Daoy (cell line): ENCODE measurements at regions not wholly inside any gene's neighbourhood (a gene's known extent, or its start where the extent isn't known, plus 50 kb on each side); places are given as distances from the start of the nearest gene placed in this dataset.
"Not testable (repeated sequence)": the region's sequence is repeated elsewhere in the genome, so short reads cannot be mapped to it uniquely, and the experiment has no call there.

ENCODE experiments used
- DNase-seq: peaks from one replicate; pipeline ENCODE4 v3.0.0-alpha.2; 2015; ENCODE audit warnings: low read depth

GRCh38 chr11:69904974-69905535, 85.8 kb upstream of the FGF3 start:
- no peak for DNase-seq

DNA sequence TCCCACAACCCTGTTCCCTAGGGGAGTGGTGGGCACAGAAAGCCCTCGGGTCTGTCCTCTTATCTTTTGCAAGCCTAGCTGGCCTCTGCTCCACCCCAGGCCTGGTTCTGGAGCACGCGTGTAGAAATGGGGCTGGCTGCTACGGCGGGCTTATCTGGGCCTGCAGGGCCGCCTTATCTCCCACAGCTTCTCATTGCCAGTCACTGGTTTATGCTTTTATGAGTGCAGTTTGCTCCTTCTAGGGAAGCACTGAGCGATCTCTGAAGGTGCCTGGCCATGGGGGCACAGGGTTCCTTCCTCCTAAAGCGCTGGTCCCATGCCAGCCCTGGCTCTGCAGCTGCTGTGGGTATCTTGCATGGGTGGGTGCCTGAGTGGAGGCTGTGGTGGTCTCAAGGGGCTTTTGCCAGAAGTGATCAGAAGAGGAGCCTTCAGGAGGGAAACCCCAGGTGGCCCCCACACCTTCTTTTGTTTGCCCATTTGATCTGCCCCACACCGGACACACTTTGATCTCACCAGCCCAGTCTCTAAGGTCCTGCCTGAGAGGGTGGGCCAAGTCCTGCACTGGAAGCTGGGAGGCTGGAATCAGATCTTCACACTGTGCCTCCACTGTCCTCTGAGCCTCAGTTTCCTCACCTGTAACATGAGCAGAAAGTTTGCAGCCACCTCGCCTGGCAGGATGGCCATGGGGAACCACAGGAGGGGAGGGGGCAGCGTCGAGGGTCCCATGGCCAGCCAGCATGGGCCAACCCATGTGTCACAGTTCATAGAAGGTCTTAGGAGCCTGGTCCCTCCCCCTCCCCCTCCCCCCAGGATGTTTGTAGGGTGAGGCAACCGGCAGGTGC, 86.6 kb upstream of the FGF3 start:
- no peak for DNase-seq

- no peak for DNase-seq
Measured at GRCh38 chr11:69906453-69906907, 87.3 kb upstream of the FGF3 start.

GRCh38 chr11:69907611-69908010, 88.4 kb upstream of the FGF3 start:
- DNase-seq: no peak

DNA sequence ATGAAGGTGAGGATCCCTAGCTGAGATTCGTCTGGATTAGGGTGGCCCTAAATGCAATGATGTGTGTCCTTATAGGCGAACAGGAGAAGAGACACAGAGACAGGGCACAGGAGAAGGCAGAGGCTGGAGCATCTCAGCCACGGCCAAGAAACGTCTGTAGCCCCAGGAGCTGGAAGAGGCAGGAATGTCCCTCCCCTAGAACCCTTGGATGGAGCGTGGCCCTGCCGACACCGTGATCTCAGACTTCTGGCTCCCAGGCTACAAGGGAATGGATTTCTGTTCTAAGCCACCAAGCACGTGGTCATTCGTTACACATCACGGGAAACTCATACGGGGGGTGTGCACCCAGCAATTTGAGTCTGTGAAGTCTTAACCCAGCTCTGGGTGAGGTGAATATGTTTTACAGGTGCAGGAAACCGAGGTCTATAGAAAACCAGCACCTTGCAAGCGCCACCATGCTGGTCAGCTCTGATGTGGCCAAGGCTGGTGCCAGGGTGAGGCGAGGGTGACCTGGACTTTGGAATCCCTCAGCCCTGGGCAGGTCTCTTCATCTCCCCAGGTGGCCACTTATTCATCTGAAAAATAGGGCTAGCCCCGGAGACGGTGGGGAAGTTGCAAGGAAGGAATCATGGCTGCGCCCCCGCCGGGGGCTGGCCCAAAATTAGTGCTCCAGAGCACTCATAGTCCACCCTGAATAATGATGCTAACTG, 89.5 kb upstream of the FGF3 start:
- no peak for DNase-seq

DNA sequence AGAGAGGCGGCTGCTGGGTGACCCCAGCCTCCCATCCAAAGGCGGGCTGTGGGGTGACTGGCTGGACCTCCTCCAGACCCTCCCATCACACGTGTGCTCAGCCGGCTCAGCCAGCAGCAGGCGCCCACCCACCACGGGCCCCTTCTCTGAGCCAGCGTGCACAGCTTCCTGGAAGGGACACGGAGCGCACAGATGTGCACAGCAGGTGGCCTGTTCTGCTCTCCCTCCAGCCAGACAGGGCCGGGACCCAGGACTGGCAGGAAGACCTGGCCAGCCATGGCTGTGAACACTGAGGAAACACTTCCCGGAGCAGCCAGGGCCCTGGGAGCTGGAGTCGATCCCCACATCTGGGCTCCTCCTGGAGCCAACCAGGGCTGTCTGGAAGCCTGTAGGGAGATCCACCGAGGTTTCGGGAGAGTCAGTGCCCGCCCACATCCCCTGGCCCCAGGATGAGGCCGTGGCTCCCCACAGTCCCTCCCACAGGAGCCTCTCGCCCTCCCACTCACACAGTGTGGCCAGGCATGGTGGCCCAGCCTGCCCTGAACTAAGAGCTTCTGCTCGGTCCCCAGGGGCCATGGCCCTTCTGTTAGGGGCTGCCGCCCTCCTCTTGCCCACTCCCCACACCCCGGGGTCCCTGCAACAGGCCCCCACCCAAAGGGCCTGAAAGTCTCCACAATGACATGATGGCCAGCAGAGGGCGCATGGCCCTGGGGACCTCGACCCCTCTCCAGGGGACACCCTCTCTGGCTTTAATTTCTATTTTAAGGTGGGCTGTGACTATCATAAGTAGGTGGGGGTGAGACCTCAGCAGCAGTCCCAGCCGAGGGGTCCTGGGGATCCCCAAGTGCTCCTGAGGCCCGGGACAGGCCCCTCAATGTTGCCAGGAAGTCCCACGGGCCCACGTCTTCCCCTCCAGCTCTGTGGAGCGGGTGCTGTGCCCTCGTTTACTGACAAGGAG, 90.6 kb upstream of the FGF3 start:
- no peak for DNase-seq

DNA sequence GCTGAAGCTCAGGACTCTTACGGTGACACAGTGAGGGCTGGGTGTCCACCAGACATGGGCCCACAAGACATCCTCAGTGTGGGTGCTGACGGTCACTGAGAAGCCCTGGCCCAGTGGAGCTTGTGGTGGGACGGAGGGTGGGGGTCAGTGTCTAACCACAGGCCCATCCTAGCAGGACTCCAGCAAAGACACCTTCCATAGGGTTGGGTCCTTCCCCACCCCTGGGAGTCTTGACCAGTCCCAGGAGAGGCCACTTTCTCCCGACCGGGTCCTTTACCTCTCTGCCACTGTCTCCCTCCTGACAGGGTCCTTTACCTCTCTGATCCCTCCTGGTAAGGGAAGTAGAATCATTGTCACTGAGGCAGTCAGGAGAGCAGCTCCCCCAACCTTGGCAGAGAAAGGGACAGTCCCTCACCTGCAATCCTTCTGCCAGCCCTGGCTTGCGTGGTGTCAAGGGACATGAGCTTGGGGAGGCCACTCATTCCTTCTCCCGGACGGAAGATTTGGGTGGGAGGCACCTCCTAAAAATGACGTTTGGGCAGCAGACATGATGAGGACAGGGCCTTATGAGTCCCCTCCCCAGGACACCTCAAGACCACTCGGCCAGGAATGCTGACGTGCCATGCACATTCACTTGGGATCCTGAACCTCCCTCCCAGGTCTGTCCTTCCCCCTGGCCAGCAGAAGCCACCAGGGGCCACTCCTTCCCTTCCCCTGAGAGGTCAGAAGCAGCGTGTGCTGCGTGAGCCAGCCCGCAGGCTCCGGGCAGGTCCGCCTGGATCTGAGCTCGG, 91.5 kb upstream of the FGF3 start:
- no peak for DNase-seq

DNA sequence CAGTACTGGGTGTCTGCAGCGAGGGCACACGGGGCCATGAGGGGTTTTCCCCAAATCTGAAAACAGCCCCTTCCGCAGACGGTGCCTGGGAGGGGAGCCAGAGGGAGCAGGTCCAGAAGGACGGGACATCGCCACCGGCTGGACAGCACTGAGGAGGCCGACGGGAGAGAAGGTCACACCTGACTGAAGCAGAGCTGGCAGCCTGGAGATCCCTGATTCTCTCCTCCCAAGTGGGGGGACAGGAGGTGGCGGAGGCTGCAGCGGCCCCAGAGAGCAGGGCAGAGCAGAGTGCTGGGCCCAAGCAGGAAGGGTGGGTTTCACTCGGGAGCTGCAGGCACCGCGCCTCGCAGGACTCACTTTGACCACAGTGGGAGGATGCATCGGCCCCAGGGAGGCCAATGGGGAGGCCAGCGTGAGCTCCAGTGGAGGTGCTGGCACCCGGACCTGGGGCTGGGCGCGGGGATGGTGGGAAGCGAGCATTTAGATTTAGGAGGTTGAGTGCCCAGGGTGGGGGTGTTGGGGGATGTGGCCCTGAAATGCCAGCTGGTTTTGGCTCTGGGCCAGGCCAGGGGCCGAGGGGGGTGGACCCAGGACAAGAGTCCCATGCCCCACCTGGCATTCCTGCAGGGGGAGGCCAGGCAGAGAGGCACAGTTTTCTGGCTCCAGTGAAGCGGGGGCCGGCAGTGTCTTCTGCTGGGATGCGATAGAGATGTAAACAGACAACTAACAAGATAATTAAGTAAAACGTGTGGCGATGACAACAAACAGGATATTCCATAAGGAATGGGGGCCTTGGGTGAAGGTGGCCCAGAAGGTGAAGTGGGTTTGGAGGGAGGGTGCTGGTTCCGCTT, 92.3 kb upstream of the FGF3 start:
- DNase-seq: no peak

DNA sequence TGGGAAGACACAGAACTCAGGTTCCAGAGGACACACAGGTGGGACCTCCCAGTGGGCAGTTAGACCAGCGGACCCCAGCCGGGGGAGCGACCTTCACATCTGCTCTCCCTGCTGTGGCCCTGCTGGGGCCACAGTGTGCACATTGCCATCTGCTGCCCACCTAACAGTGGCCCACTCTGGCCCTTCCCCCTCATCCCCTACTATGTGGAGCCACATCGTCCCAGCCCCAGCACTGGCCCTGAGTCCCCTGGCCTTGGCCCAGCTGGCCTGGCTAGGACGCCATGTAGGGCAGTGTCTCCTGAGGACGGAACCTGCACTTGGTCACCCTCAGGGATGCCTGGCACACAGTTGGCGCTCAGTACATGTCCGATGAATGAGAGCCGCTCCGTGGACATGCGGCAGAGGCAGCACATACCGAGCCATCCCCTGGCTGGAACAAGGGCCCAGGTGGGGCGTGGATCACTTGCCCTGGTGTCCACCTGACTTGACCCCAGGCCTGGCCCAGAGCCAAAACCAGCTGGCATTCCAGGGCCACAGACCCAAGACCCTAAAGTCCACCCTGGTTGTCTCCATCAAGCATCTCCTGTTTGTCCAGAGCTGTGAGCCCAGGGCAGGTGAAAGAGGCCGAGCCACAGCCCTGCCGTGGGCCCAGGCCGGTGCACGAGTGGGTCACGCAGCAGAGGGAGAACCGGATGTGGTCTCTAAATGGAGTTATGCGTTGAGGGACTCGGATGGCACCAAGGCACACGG, 93.1 kb upstream of the FGF3 start:
- DNase-seq: no peak

DNA sequence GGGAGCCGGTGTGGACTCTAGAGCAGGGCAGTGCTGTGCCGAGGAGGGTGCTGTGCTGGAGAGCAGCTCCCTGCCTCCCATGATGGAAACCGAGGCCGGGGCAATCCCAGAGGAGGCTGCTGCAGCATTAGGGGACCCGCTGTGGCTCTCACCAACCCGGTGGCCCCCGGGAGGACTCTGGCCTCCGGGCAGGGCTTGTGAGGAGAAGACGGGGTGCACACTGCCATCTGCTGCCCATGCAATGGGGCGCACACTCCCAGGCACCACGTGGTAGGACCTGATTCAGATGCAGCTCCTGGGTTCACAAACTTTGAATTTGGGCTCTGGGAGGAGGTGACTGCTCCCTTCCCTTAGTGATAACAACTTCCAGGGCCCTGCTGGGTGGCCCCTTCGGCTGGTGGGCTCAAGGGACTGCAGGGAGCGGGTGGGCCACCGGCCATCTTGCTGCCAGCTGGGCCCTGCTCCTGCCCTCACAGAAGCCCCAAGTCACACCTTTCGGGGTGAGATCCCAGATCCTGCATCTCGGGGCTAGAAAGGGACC, 93.8 kb upstream of the FGF3 start:
- DNase-seq: peak; percentile 49

- DNase-seq: no peak
Measured at GRCh38 chr11:69913591-69914285, 94.5 kb upstream of the FGF3 start.

DNA sequence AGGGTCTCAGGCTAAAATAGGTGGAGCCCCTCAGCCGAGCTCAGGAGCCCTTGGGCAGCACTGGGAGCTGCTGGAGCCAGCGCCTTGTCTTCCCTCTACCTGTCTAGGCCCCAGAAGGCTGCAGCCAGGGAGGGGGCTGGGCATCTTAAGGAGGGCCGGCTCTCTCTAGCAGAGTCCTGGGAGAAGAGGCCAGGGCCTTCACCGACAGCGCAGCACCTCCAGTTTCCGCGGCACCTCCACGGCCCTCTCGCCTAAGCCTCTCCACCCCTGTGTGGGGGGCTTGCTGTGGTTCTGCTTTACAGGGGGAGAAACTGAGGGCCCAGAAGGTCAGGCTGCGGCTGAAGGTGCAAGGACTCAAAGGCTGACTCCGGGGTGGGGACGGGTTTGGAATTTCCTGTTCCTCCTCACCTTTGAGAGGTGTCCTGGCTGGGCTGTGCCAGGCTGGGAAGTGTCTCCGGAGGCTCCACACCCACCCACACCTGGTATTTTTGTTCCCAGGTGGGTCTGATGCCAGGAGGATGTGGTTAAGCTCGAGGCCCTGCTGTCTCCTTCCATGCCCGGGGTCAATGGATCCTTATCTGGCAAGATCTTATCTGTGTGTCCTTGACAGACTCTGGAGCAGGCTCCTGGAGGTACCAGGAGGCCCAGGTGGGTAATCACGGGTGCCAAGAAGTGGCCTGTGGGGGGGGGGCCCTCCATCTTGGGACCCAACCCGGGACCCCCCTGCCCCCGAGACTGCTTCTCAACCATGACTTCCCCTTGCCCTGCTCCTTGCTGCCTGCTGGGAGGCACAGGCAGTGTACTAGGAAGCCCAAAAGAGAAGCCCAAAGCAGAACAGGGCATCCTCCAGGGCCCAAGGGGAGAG, 95.3 kb upstream of the FGF3 start:
- DNase-seq: no peak

DNA sequence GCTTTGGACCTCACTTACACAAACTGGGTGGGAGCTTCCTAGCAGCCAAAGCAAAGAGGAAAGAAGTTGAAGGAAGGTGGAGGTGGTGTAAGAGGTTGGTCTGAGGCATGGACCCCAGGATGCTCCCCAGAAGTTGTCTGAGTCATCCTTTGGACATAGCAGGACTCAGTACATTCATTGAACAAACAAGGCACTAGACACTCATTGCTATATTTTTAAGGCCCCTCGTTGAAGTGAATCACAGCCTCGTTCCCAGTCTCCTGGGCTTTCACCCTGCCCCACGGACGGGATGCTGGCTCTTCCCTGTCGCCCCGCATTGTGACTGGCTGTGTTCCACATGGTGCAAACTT, 95.9 kb upstream of the FGF3 start:
- no peak for DNase-seq

GRCh38 chr11:69915501-69916250, 96.5 kb upstream of the FGF3 start:
- DNase-seq: peak; percentile 80

GRCh38 chr11:69916251-69916649, 97.0 kb upstream of the FGF3 start:
- DNase-seq: not testable (repeated sequence)

GRCh38 chr11:69916806-69917387, 97.7 kb upstream of the FGF3 start:
- DNase-seq: no peak
